Lower leg skin (tissue), 4 donors: ENCODE measurements at regions not wholly inside any gene's neighbourhood (a gene's known extent, or its start where the extent isn't known, plus 50 kb on each side); places are given as distances from the start of the nearest gene placed in this dataset.

ENCODE experiments used
- DNase-seq, 2 donors: peaks; one replicate each; pipeline ENCODE4 v3.0.0-alpha.2; 2019; ENCODE audit warnings: low spot score in 2 of 2
- H3K4me3 ChIP-seq: fragments of 200-600 bp; sonication (generic); 2 replicates; pipeline ENCODE4 v1.5.1; 2017; ENCODE audit warnings: mild to moderate bottlenecking, low read depth; ENCODE audit not compliant: poor library complexity, severe bottlenecking
- CTCF ChIP-seq, 3 donors: fragments of 450-650 bp; IDR thresholded peaks; one replicate each; pipeline ENCODE4 v1.5.1; 2016; ENCODE audit warnings: antibody characterized with exemption in 3 of 3, mild to moderate bottlenecking in 3 of 3, moderate library complexity in 2 of 3
- POLR2A ChIP-seq, 2 donors: fragments of 450-650 bp; IDR thresholded peaks; one replicate each; pipeline ENCODE4 v1.6.1; 2016 to 2017; ENCODE audit warnings: antibody characterized with exemption in 2 of 2, mild to moderate bottlenecking in 1 of 2, moderate library complexity in 1 of 2
- WGBS, 2 donors: methylation state at CpG; one replicate each; pipeline ENCODE4 v1.1.5; 2018; 5-methylcytosine and 5-hydroxymethylcytosine counted together
- intact Hi-C: fragments of 100-400 bp; cut with DNase I; formaldehyde crosslinking; loops from one replicate; pipeline ENCODE4 v1.15.0; 2023; ENCODE audit warnings: low total_unique reads

DNA sequence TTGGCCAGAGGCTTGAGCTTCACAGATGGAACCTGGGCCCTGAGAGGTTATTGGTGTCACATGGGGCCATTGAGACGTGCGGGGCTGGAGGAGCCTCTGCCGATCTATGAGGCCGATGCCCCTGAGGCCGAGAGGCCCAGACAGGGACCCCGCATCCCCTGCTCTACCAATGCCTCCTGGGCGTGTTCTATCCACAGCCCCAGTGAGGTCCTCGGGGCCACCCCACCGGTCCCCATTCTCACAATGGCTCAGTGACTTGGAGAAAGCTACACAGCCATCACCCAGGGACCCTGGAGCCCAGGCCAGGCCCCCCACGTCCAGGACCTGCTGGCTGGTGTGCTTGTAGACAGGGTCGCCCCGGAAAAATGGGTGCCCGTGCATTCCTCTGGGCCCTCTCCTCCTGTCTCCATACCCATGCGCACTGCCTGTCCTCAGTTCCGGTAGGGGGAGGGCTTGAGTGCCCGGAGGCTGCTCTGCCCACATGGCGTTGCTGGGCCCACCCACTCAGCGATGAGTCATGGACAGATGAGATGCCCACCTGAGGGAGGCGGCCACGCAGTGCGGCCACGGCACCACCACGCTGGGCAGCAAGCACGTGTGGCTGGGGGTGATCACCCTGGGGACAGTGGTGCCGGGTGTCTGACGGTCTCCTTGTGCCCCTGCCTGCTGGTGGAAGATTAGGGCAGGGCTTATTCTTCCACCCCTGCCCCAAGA, 1224.7 kb downstream of the BRD1 start:
- no peak for TF ChIP-seq POLR2A (IDR thresholded peaks at IDR 0.05)
- TF ChIP-seq CTCF (IDR thresholded peaks at IDR 0.05): no peak
- no peak overlapping the region for H3K4me3 ChIP-seq
- no peak for DNase-seq
- intact Hi-C loops: no loop called here
- WGBS, 2 donors: 91 to 94% methylated on average over 23 to 26 of the region's 26 CpGs

- H3K4me3 ChIP-seq: no peak overlapping the region
- DNase-seq: no peak
- TF ChIP-seq CTCF (IDR thresholded peaks at IDR 0.05): no peak
- TF ChIP-seq POLR2A (IDR thresholded peaks at IDR 0.05): no peak
- 92 to 94% methylated on average over 27 of the region's 27 CpGs for WGBS, 2 donors
- intact Hi-C loops: no loop called here
These were observed 1227.0 kb downstream of the BRD1 start for GRCh38 chr22:48600681-48601080.

GRCh38 chr22:48600171-48600570, 1227.5 kb downstream of the BRD1 start:
- WGBS, 2 donors: 89 to 94% methylated on average over 17 of the region's 17 CpGs
- TF ChIP-seq POLR2A (IDR thresholded peaks at IDR 0.05) (no peak), CTCF (IDR thresholded peaks at IDR 0.05) (no peak)
- intact Hi-C loops: no loop called here
- no peak for DNase-seq
- H3K4me3 ChIP-seq: no peak overlapping the region

- TF ChIP-seq CTCF (IDR thresholded peaks at IDR 0.05) (no peak), POLR2A (IDR thresholded peaks at IDR 0.05) (no peak)
- H3K4me3 ChIP-seq: no peak overlapping the region
- 69 to 79% methylated on average over 8 to 10 of the region's 10 CpGs for WGBS, 2 donors
- no peak for DNase-seq
- intact Hi-C loops: no loop called here
These were observed 1228.3 kb downstream of the BRD1 start for GRCh38 chr22:48599346-48599745.

GRCh38 chr22:48596111-48596850, 1231.4 kb downstream of the BRD1 start:
- WGBS, 2 donors: 89% methylated on average over 24 of the region's 24 CpGs
- H3K4me3 ChIP-seq: no peak overlapping the region
- TF ChIP-seq CTCF (IDR thresholded peaks at IDR 0.05) (no peak), POLR2A (IDR thresholded peaks at IDR 0.05) (no peak)
- no peak for DNase-seq
- intact Hi-C loops: no loop called here
